HL-60 (cell line): ENCODE measurements at regions not wholly inside any gene's neighbourhood (a gene's known extent, or its start where the extent isn't known, plus 50 kb on each side); places are given as distances from the start of the nearest gene placed in this dataset.

Source experiments
- DNase-seq, 2 experiments: peaks; one replicate each; pipeline ENCODE4 v3.0.0-alpha.2; 2010 to 2020; ENCODE audit warnings: low read depth in 1 of 2, low spot score in 1 of 2
- H3K27ac ChIP-seq: fragments of 250-450 bp; sonication (Bioruptor Pico); replicated peaks from 2 replicates; pipeline ENCODE4 v1.5.1; 2020; ENCODE audit warnings: mild to moderate bottlenecking, moderate library complexity
- H3K27me3 ChIP-seq: fragments of 250-450 bp; sonication (Bioruptor Pico); 2 replicates; pipeline ENCODE4 v1.5.1; 2021; ENCODE audit warnings: mild to moderate bottlenecking, moderate library complexity; ENCODE audit not compliant: insufficient read depth, poor library complexity, severe bottlenecking
- H3K4me3 ChIP-seq: replicated peaks from 2 replicates; pipeline ENCODE4 v1.5.1; 2011; ENCODE audit warnings: mild to moderate bottlenecking, control low read depth, low read length; ENCODE audit not compliant: insufficient read depth
- CTCF ChIP-seq: IDR thresholded peaks from one replicate; pipeline ENCODE4 v1.5.1; 2011; ENCODE audit warnings: low read length, control low read depth, inconsistent platforms; ENCODE audit not compliant: insufficient read depth
- GABPA ChIP-seq: IDR thresholded peaks from 2 replicates; pipeline ENCODE4 v1.6.1; 2012; ENCODE audit warnings: low read depth
- POLR2AphosphoS5 ChIP-seq: IDR thresholded peaks from 2 replicates; pipeline ENCODE4 v1.6.1; 2012; ENCODE audit warnings: low read depth
- SPI1 ChIP-seq: IDR thresholded peaks from 2 replicates; pipeline ENCODE4 v1.6.1; 2012; ENCODE audit warnings: low read depth, mild to moderate bottlenecking, borderline replicate concordance
- TF ChIP-seq, protein P1 (sequence below): IDR thresholded peaks from 2 replicates; pipeline ENCODE4 v1.6.1; 2012; ENCODE audit warnings: low read depth; ENCODE audit not compliant: insufficient replicate concordance

DNA sequence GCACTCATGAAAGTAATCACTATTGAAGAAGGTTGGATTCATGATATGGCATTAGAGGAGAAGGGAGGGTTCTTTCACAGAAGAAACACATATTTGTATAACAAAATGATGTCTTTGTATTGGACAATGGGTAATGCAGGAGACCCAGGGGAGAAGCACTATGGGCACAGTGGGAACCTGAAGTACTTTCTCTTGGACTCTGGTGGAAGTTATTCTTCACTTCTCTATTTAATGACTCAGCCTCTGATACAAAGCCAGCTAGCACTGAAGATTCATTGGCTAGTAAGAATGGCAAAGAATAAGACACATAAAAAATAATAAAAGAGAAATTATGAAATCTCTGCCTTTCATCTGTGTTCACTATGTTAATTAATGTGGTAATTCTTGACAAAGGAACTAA is 149.9 kb upstream of the PRR16 start:
- no peak for DNase-seq
- TF ChIP-seq SPI1: no peak
- TF ChIP-seq CTCF: no peak
- TF ChIP-seq GABPA: no peak
- no peak for TF ChIP-seq POLR2AphosphoS5
- TF ChIP-seq, protein P1, sequence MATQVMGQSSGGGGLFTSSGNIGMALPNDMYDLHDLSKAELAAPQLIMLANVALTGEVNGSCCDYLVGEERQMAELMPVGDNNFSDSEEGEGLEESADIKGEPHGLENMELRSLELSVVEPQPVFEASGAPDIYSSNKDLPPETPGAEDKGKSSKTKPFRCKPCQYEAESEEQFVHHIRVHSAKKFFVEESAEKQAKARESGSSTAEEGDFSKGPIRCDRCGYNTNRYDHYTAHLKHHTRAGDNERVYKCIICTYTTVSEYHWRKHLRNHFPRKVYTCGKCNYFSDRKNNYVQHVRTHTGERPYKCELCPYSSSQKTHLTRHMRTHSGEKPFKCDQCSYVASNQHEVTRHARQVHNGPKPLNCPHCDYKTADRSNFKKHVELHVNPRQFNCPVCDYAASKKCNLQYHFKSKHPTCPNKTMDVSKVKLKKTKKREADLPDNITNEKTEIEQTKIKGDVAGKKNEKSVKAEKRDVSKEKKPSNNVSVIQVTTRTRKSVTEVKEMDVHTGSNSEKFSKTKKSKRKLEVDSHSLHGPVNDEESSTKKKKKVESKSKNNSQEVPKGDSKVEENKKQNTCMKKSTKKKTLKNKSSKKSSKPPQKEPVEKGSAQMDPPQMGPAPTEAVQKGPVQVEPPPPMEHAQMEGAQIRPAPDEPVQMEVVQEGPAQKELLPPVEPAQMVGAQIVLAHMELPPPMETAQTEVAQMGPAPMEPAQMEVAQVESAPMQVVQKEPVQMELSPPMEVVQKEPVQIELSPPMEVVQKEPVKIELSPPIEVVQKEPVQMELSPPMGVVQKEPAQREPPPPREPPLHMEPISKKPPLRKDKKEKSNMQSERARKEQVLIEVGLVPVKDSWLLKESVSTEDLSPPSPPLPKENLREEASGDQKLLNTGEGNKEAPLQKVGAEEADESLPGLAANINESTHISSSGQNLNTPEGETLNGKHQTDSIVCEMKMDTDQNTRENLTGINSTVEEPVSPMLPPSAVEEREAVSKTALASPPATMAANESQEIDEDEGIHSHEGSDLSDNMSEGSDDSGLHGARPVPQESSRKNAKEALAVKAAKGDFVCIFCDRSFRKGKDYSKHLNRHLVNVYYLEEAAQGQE: no peak
- Histone ChIP-seq H3K27ac (no peak overlapping the region), H3K4me3 (no peak overlapping the region), H3K27me3 (no peaks in the 10 kb centered on the region)

- no peak overlapping the region for H3K27ac ChIP-seq
- H3K4me3 ChIP-seq: no peak overlapping the region
- DNase-seq: no peak
Measured at GRCh38 chr5:120320626-120321025, 143.5 kb upstream of the PRR16 start.

DNA sequence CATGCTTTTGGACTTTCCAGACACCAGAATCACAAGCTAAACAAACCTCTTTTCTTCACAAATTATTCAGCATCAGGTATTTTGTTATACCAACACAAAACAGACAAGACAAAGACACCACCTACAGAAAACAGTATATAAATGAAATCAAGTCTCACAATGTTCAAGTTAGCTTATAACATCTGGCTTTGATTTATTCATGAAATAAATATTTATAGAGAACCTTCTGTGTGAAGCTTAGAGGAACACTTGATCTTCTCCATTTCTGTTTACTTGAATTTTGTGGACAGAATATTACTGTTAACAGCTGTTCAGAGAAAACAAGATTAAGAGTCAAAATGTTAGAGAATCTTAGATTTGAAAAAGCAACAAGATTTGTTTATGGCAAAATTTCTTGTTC is 137.4 kb upstream of the PRR16 start:
- no peak for DNase-seq

More at GRCh38 chr5:120320626-120321025, 143.5 kb upstream of the PRR16 start:
- H3K27me3 ChIP-seq: no peaks in the 10 kb centered on the region
- TF ChIP-seq CTCF (no peak), SPI1 (peak; percentile 55; the same call in 1 of the 2 replicates), POLR2AphosphoS5 (no peak), GABPA (no peak)
- TF ChIP-seq, protein P1: no peak

More for the DNA sequence above, 137.4 kb upstream of the PRR16 start:
- no peak overlapping the region for H3K4me3 ChIP-seq
- H3K27me3 ChIP-seq: no peaks in the 10 kb centered on the region
- no peak overlapping the region for H3K27ac ChIP-seq
- TF ChIP-seq GABPA (no peak), POLR2AphosphoS5 (no peak), CTCF (no peak), SPI1 (no peak)
- TF ChIP-seq, protein P1: no peak
